ENCODE measurements at regions not wholly inside any gene's neighbourhood (a gene's known extent, or its start where the extent isn't known, plus 50 kb on each side); places are given as distances from the start of the nearest gene placed in this dataset.

DNA sequence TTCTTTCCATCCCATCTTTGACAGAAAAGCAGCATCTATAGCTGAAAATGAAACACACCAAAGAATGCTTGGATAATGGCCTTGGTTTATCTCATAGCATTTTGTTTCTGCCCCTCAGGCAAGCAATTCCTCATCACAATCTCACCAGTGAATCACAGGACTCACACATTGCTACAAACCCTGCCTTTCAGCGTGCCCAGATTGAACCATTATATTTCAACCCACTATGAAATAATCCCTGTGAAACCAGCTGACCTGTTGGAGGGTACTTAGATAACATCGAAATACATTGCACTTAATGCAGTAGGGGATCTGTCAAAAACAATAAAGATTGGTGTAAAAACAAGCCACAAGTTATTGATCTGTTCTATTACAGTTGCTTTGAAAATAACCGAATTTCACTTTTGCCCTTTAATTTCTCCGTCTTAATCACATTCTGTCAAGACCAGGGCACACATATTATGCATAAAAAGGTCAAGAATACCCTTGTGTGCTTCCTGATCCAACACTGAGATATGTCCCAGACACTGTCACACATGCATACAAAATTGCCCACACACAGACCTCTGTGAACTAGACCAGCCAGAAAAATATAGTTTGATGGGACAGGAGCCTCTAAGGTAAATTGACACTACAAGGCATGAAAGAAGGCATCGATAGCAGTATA lies 839.8 kb downstream of the NTRK3 start:
- TF ChIP-seq, protein P1, sequence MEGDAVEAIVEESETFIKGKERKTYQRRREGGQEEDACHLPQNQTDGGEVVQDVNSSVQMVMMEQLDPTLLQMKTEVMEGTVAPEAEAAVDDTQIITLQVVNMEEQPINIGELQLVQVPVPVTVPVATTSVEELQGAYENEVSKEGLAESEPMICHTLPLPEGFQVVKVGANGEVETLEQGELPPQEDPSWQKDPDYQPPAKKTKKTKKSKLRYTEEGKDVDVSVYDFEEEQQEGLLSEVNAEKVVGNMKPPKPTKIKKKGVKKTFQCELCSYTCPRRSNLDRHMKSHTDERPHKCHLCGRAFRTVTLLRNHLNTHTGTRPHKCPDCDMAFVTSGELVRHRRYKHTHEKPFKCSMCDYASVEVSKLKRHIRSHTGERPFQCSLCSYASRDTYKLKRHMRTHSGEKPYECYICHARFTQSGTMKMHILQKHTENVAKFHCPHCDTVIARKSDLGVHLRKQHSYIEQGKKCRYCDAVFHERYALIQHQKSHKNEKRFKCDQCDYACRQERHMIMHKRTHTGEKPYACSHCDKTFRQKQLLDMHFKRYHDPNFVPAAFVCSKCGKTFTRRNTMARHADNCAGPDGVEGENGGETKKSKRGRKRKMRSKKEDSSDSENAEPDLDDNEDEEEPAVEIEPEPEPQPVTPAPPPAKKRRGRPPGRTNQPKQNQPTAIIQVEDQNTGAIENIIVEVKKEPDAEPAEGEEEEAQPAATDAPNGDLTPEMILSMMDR (IDR thresholded peaks at IDR 0.05): no peak
- no peak for TF ChIP-seq POLR2A (IDR thresholded peaks at IDR 0.05)

All from prostate gland (tissue), 2 donors.